ENCODE measurements at regions not wholly inside any gene's neighbourhood (a gene's known extent, or its start where the extent isn't known, plus 50 kb on each side); places are given as distances from the start of the nearest gene placed in this dataset.
"Not testable (repeated sequence)": the region's sequence is repeated elsewhere in the genome, so short reads cannot be mapped to it uniquely, and the experiment has no call there.

GRCh38 chr9:91004992-91005391 lies 203.4 kb downstream of the SYK start:
- no peaks in the 10 kb centered on the region for H3K36me3 Mint-ChIP-seq (ENCODE audit: low read depth)
- H3K27ac Mint-ChIP-seq: no peak overlapping the region
- H3K27me3 Mint-ChIP-seq (ENCODE audit: low read depth): no peaks in the 10 kb centered on the region
- H3K4me3 Mint-ChIP-seq: no peak overlapping the region
- TF ChIP-seq CTCF (IDR thresholded peaks at IDR 0.05; ENCODE audit: unreplicated experiment in 3 of 3): no peak
- H3K9me3 Mint-ChIP-seq: peaks cover 12% of the 10 kb centered on the region
- H3K4me1 Mint-ChIP-seq: no peaks in the 10 kb centered on the region

- TF ChIP-seq CTCF (IDR thresholded peaks at IDR 0.05; ENCODE audit: unreplicated experiment in 3 of 3): no peak
- no peaks in the 10 kb centered on the region for H3K27me3 Mint-ChIP-seq (ENCODE audit: low read depth)
- H3K4me3 Mint-ChIP-seq: no peak overlapping the region
- H3K9me3 Mint-ChIP-seq: peaks cover 12% of the 10 kb centered on the region
- H3K4me1 Mint-ChIP-seq: no peaks in the 10 kb centered on the region
- H3K27ac Mint-ChIP-seq: no peak overlapping the region
- no peaks in the 10 kb centered on the region for H3K36me3 Mint-ChIP-seq (ENCODE audit: low read depth)
These were observed 204.4 kb downstream of the SYK start for GRCh38 chr9:91006046-91006445.

GRCh38 chr9:91008568-91008967 lies 206.9 kb downstream of the SYK start:
- H3K36me3 Mint-ChIP-seq (ENCODE audit: low read depth): no peaks in the 10 kb centered on the region
- no peak for TF ChIP-seq CTCF (IDR thresholded peaks at IDR 0.05; ENCODE audit: unreplicated experiment in 3 of 3)
- H3K9me3 Mint-ChIP-seq: peaks cover 19% of the 10 kb centered on the region
- H3K27ac Mint-ChIP-seq: no peak overlapping the region
- H3K27me3 Mint-ChIP-seq (ENCODE audit: low read depth): no peaks in the 10 kb centered on the region
- no peaks in the 10 kb centered on the region for H3K4me1 Mint-ChIP-seq
- H3K4me3 Mint-ChIP-seq: no peak overlapping the region

- H3K4me3 Mint-ChIP-seq: no peak overlapping the region
- H3K36me3 Mint-ChIP-seq (ENCODE audit: low read depth): no peaks in the 10 kb centered on the region
These were observed 210.3 kb downstream of the SYK start for GRCh38 chr9:91011891-91012290.

GRCh38 chr9:91012933-91013841 lies 211.6 kb downstream of the SYK start:
- H3K27ac Mint-ChIP-seq: no peak overlapping the region
- H3K9me3 Mint-ChIP-seq: peaks cover 13% of the 10 kb centered on the region
- H3K4me3 Mint-ChIP-seq: no peak overlapping the region
- no peaks in the 10 kb centered on the region for H3K4me1 Mint-ChIP-seq
- no peaks in the 10 kb centered on the region for H3K27me3 Mint-ChIP-seq (ENCODE audit: low read depth)
- no peak for TF ChIP-seq CTCF (IDR thresholded peaks at IDR 0.05; ENCODE audit: unreplicated experiment in 3 of 3)
- no peaks in the 10 kb centered on the region for H3K36me3 Mint-ChIP-seq (ENCODE audit: low read depth)

More at GRCh38 chr9:91011891-91012290, 210.3 kb downstream of the SYK start:
- Mint-ChIP-seq H3K4me1 (no peaks in the 10 kb centered on the region), H3K9me3 (peaks cover 11% of the 10 kb centered on the region), H3K27me3 (ENCODE audit: low read depth) (no peaks in the 10 kb centered on the region), H3K27ac (no peak overlapping the region)
- TF ChIP-seq CTCF (IDR thresholded peaks at IDR 0.05; ENCODE audit: unreplicated experiment in 3 of 3): no peak

GRCh38 chr9:91017245-91017644 lies 215.6 kb downstream of the SYK start:
- TF ChIP-seq CTCF (IDR thresholded peaks at IDR 0.05; ENCODE audit: unreplicated experiment in 3 of 3): no peak
- no peaks in the 10 kb centered on the region for H3K27me3 Mint-ChIP-seq (ENCODE audit: low read depth)
- peaks cover 26% of the 10 kb centered on the region for H3K9me3 Mint-ChIP-seq
- no peak overlapping the region for H3K27ac Mint-ChIP-seq
- no peak overlapping the region for H3K4me3 Mint-ChIP-seq
- H3K36me3 Mint-ChIP-seq (ENCODE audit: low read depth): no peaks in the 10 kb centered on the region
- no peaks in the 10 kb centered on the region for H3K4me1 Mint-ChIP-seq

GRCh38 chr9:91019871-91020270 lies 218.3 kb downstream of the SYK start:
- H3K27ac Mint-ChIP-seq; H3K4me3 Mint-ChIP-seq; H3K4me1 Mint-ChIP-seq; H3K27me3 Mint-ChIP-seq (ENCODE audit: low read depth); H3K36me3 Mint-ChIP-seq (ENCODE audit: low read depth): not testable (repeated sequence)
- H3K9me3 Mint-ChIP-seq: peaks cover 24% of the 10 kb centered on the region

- not testable (repeated sequence) for H3K36me3 Mint-ChIP-seq (ENCODE audit: low read depth); H3K27me3 Mint-ChIP-seq (ENCODE audit: low read depth); H3K4me1 Mint-ChIP-seq; H3K4me3 Mint-ChIP-seq; H3K27ac Mint-ChIP-seq
- peaks cover 24% of the 10 kb centered on the region for H3K9me3 Mint-ChIP-seq
These were observed 220.0 kb downstream of the SYK start for GRCh38 chr9:91021656-91022055.

Measured in nephron (organoid).